HG03060 (cell line): ENCODE measurements at regions not wholly inside any gene's neighbourhood (a gene's known extent, or its start where the extent isn't known, plus 50 kb on each side); places are given as distances from the start of the nearest gene placed in this dataset.
A peak's percentile ranks its signal among the peaks of the same experiment; 100 is the strongest.

Experiments used
- ATAC-seq: cut with Tn5 transposase; IDR thresholded peaks from one replicate; pipeline ENCODE4 v1.9.1; 2021; ENCODE audit warnings: low read depth, moderate number of reproducible peaks; ENCODE audit not compliant: unreplicated experiment

GRCh38 chr1:199261328-199261727 lies 622.5 kb downstream of the PTPRC start:
- no peak for ATAC-seq

- ATAC-seq: no peak
Measured at GRCh38 chr1:199264283-199264682, 625.4 kb downstream of the PTPRC start.

- no peak for ATAC-seq
Measured at GRCh38 chr1:199264911-199265310, 626.1 kb downstream of the PTPRC start.

- ATAC-seq: no peak
Measured at GRCh38 chr1:199265319-199265718, 626.5 kb downstream of the PTPRC start.

GRCh38 chr1:199269241-199269640 lies 630.4 kb downstream of the PTPRC start:
- ATAC-seq: no peak

- ATAC-seq: no peak
Measured at GRCh38 chr1:199272139-199272544, 633.3 kb downstream of the PTPRC start.

- peak; percentile 76 for ATAC-seq
Measured at GRCh38 chr1:199272628-199273086, 633.8 kb downstream of the PTPRC start.

- ATAC-seq: no peak
Measured at GRCh38 chr1:199273837-199274379, 635.1 kb downstream of the PTPRC start.

GRCh38 chr1:199279067-199279466 lies 640.2 kb downstream of the PTPRC start:
- ATAC-seq: no peak

GRCh38 chr1:199279872-199280645 lies 641.2 kb downstream of the PTPRC start:
- no peak for ATAC-seq

- no peak for ATAC-seq
Measured at GRCh38 chr1:199282751-199283305, 644.0 kb downstream of the PTPRC start.

GRCh38 chr1:199283794-199284193 lies 645.0 kb downstream of the PTPRC start:
- ATAC-seq: no peak

GRCh38 chr1:199287206-199287605 lies 648.4 kb downstream of the PTPRC start:
- no peak for ATAC-seq

GRCh38 chr1:199287647-199288046 lies 648.8 kb downstream of the PTPRC start:
- ATAC-seq: no peak

- ATAC-seq: no peak
Measured at GRCh38 chr1:199290186-199290585, 651.3 kb downstream of the PTPRC start.

- ATAC-seq: no peak
Measured at GRCh38 chr1:199291022-199291740, 652.3 kb downstream of the PTPRC start.

- no peak for ATAC-seq
Measured at GRCh38 chr1:199292896-199293295, 654.1 kb downstream of the PTPRC start.

- no peak for ATAC-seq
Measured at GRCh38 chr1:199295107-199295506, 656.3 kb downstream of the PTPRC start.

GRCh38 chr1:199297174-199297573 lies 658.3 kb downstream of the PTPRC start:
- ATAC-seq: no peak

GRCh38 chr1:199297887-199298286 lies 659.0 kb downstream of the PTPRC start:
- ATAC-seq: no peak

- ATAC-seq: no peak
Measured at GRCh38 chr1:199298825-199299224, 660.0 kb downstream of the PTPRC start.
